Karpas-422 (cell line): ENCODE measurements at regions not wholly inside any gene's neighbourhood (a gene's known extent, or its start where the extent isn't known, plus 50 kb on each side); places are given as distances from the start of the nearest gene placed in this dataset. TPM values are rescaled to one million over a fixed set of nuclear protein-coding genes. Genes with fewer than 3 reads are reported as not detected.
A peak's percentile ranks its signal among the peaks of the same experiment; 100 is the strongest.

ENCODE experiments used
- DNase-seq: peaks from one replicate; pipeline ENCODE4 v3.0.0-alpha.2; 2015
- H2AFZ ChIP-seq: fragments of 200-600 bp; sonication (generic); 2 replicates; pipeline ENCODE4 v1.6.1; 2014; ENCODE audit warnings: antibody characterized with exemption, low read length, mixed read lengths
- H3K27ac ChIP-seq: fragments of 200-600 bp; sonication (generic); 2 replicates; pipeline ENCODE4 v1.5.1; 2014; ENCODE audit warnings: mild to moderate bottlenecking, low read length, moderate library complexity
- H3K27me3 ChIP-seq: fragments of 200-600 bp; sonication (generic); 2 replicates; pipeline ENCODE4 v1.6.1; 2014; ENCODE audit warnings: low read length, mixed read lengths
- H3K36me3 ChIP-seq: fragments of 200-600 bp; sonication (generic); 2 replicates; pipeline ENCODE4 v1.6.1; 2014; ENCODE audit warnings: low read length, mixed read lengths; ENCODE audit not compliant: insufficient read depth
- H3K4me1 ChIP-seq: fragments of 200-600 bp; sonication (generic); 2 replicates; pipeline ENCODE4 v1.6.1; 2014; ENCODE audit warnings: mild to moderate bottlenecking, low read length, mixed read lengths
- H3K4me2 ChIP-seq: fragments of 200-600 bp; sonication (generic); 2 replicates; pipeline ENCODE4 v1.6.1; 2014; ENCODE audit warnings: low read length, low read depth, mild to moderate bottlenecking; ENCODE audit not compliant: poor library complexity, severe bottlenecking
- H3K4me3 ChIP-seq: fragments of 200-600 bp; sonication (generic); 2 replicates; pipeline ENCODE4 v1.5.1; 2014; ENCODE audit warnings: mild to moderate bottlenecking, antibody characterized with exemption, low read length, mixed read lengths
- H3K79me2 ChIP-seq: fragments of 200-600 bp; sonication (generic); 2 replicates; pipeline ENCODE4 v1.6.1; 2014; ENCODE audit warnings: mild to moderate bottlenecking, low read length, mixed read lengths
- H3K9ac ChIP-seq: fragments of 200-600 bp; sonication (generic); 2 replicates; pipeline ENCODE4 v1.6.0; 2014; ENCODE audit warnings: low read length
- H3K9me2 ChIP-seq: fragments of 200-600 bp; sonication (generic), shearing (Covaris generic); replicated peaks from 2 replicates; pipeline ENCODE4 v1.6.0; 2014; ENCODE audit warnings: mild to moderate bottlenecking, low read length, moderate library complexity; ENCODE audit not compliant: insufficient read depth
- H3K9me3 ChIP-seq: fragments of 300-700, 200-600 bp; sonication (generic); 2 replicates; pipeline ENCODE4 v1.6.1; 2014; ENCODE audit warnings: low read length, mixed read lengths
- H4K20me1 ChIP-seq: fragments of 200-600 bp; sonication (generic); 2 replicates; pipeline ENCODE4 v1.6.1; 2014; ENCODE audit warnings: mild to moderate bottlenecking, antibody characterized with exemption, low read length, low read depth; ENCODE audit not compliant: insufficient read depth
- small RNA-seq: library from RNA; depleted of rRNA; stranded (forward); fragments of <200 nt; gene quantifications from one replicate; pipeline ENCODE3, GENCODE V24; 2014

DNA sequence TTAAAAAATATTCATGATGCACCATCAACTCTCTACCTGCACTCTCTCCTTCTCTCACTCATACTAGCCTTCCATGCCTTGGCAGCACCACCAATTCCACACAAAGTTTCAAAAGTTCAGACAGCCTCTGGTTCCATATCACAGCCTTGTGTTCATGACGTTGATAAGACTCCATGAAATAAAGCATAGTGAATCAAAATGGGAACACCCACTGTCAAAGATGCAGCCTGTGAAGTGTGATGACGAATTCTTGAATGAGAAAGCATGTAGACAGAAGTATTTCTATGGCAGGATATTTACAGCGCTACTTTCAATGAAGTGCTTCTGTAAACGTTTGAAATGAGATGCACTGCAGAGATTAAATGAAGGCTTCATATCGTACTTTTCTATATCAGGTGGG, 77.3 kb upstream of the FERMT1 start:
- Histone ChIP-seq H3K79me2 (no peaks in the 10 kb centered on the region), H3K27me3 (no peaks in the 10 kb centered on the region), H4K20me1 (no peaks in the 10 kb centered on the region), H3K27ac (no peak overlapping the region), H3K4me2 (no peak overlapping the region), H3K9me2 (no peaks in the 10 kb centered on the region), H3K9ac (no peak overlapping the region), H2AFZ (no peak overlapping the region), H3K4me3 (no peak overlapping the region), H3K9me3 (no peaks in the 10 kb centered on the region), H3K4me1 (no peaks in the 10 kb centered on the region), H3K36me3 (no peaks in the 10 kb centered on the region)
- DNase-seq = no peak

GRCh38 chr20:6185268-6185667, 62.4 kb upstream of the FERMT1 start:
- no peak overlapping the region for H3K4me2 ChIP-seq
- H3K36me3 ChIP-seq = no peaks in the 10 kb centered on the region
- H3K9ac ChIP-seq = no peak overlapping the region
- peaks cover 11% of the 10 kb centered on the region for H3K4me1 ChIP-seq
- no peak overlapping the region for H3K4me3 ChIP-seq
- H3K9me3 ChIP-seq = no peaks in the 10 kb centered on the region
- 0 out of 2 replicates have a peak, but pooled peaks cover 2% of the 10 kb centered on the region for H3K27me3 ChIP-seq
- peak; percentile 43 for DNase-seq
- no peaks in the 10 kb centered on the region for H4K20me1 ChIP-seq
- H2AFZ ChIP-seq = no peak overlapping the region
- H3K9me2 ChIP-seq = no peaks in the 10 kb centered on the region
- H3K79me2 ChIP-seq = no peaks in the 10 kb centered on the region
- H3K27ac ChIP-seq = no peak overlapping the region

GRCh38 chr20:6184086-6184485, 61.3 kb upstream of the FERMT1 start:
- H3K4me1 ChIP-seq = peaks cover 11% of the 10 kb centered on the region
- no peak overlapping the region for H3K4me2 ChIP-seq
- no peak overlapping the region for H3K9ac ChIP-seq
- no peak overlapping the region for H2AFZ ChIP-seq
- no peaks in the 10 kb centered on the region for H3K9me3 ChIP-seq
- no peaks in the 10 kb centered on the region for H3K36me3 ChIP-seq
- H3K27me3 ChIP-seq = 0 out of 2 replicates have a peak, but pooled peaks cover 2% of the 10 kb centered on the region
- peak; percentile 46 for DNase-seq
- no peaks in the 10 kb centered on the region for H3K79me2 ChIP-seq
- no peak overlapping the region for H3K4me3 ChIP-seq
- no peaks in the 10 kb centered on the region for H4K20me1 ChIP-seq
- no peaks in the 10 kb centered on the region for H3K9me2 ChIP-seq
- no peak overlapping the region for H3K27ac ChIP-seq

GRCh38 chr20:6180531-6180930, 57.7 kb upstream of the FERMT1 start:
- Histone ChIP-seq H3K79me2 (no peaks in the 10 kb centered on the region), H3K36me3 (no peaks in the 10 kb centered on the region), H3K9me3 (no peaks in the 10 kb centered on the region), H3K4me1 (peaks cover 11% of the 10 kb centered on the region), H2AFZ (no peak overlapping the region), H4K20me1 (no peaks in the 10 kb centered on the region), H3K4me2 (no peak overlapping the region), H3K27ac (no peak overlapping the region), H3K9me2 (no peaks in the 10 kb centered on the region), H3K27me3 (no peaks in the 10 kb centered on the region), H3K9ac (no peak overlapping the region), H3K4me3 (no peak overlapping the region)
- no peak for DNase-seq

- Histone ChIP-seq H3K4me1 (peaks cover 11% of the 10 kb centered on the region), H3K4me3 (no peak overlapping the region), H3K9me2 (no peaks in the 10 kb centered on the region), H3K27ac (no peak overlapping the region), H3K9me3 (no peaks in the 10 kb centered on the region), H3K79me2 (no peaks in the 10 kb centered on the region), H3K9ac (no peak overlapping the region), H3K4me2 (no peak overlapping the region), H3K27me3 (no peaks in the 10 kb centered on the region), H4K20me1 (no peaks in the 10 kb centered on the region), H2AFZ (no peak overlapping the region), H3K36me3 (no peaks in the 10 kb centered on the region)
- DNase-seq = peak; percentile 57
Measured at GRCh38 chr20:6178537-6178936, 55.7 kb upstream of the FERMT1 start.

- Histone ChIP-seq H2AFZ (no peak overlapping the region), H4K20me1 (no peaks in the 10 kb centered on the region), H3K27ac (no peak overlapping the region), H3K9me2 (no peaks in the 10 kb centered on the region), H3K4me2 (no peak overlapping the region), H3K9ac (no peak overlapping the region), H3K9me3 (no peaks in the 10 kb centered on the region), H3K79me2 (no peaks in the 10 kb centered on the region), H3K4me3 (no peak overlapping the region), H3K27me3 (no peaks in the 10 kb centered on the region), H3K4me1 (no peaks in the 10 kb centered on the region), H3K36me3 (no peaks in the 10 kb centered on the region)
- no peak for DNase-seq
Measured at GRCh38 chr20:6173481-6173880, 50.7 kb upstream of the FERMT1 start.

Small RNA genes lying in the stretch of these regions (small RNA-seq; reads per million reads assigned to genes)
- not detected for gene AL109618.2
